Thoracic aorta (tissue), 2 donors: ENCODE measurements at regions not wholly inside any gene's neighbourhood (a gene's known extent, or its start where the extent isn't known, plus 50 kb on each side); places are given as distances from the start of the nearest gene placed in this dataset.
"Not testable (repeated sequence)": the region's sequence is repeated elsewhere in the genome, so short reads cannot be mapped to it uniquely, and the experiment has no call there.

Experiments used
- ATAC-seq: fragments of 150-250 bp; one replicate; pipeline ENCODE4 v1.8.0; 2017; ENCODE audit warnings: low read depth; ENCODE audit not compliant: insufficient number of reproducible peaks, low FRiP score
- DNase-seq: peaks from one replicate; pipeline ENCODE4 v3.0.0-alpha.2; 2020; ENCODE audit warnings: low spot score
- H3K27ac ChIP-seq, 2 donors: fragments of 200-600 bp; sonication (generic); 1 replicate in 1 of 2; 2 replicates in 1 of 2; pipeline ENCODE4 v1.5.1; 2016; ENCODE audit warnings: mild to moderate bottlenecking in 2 of 2, moderate library complexity in 2 of 2
- H3K27me3 ChIP-seq: fragments of 200-600 bp; sonication (generic); replicated peaks from 2 replicates; pipeline ENCODE4 v1.6.0; 2016; ENCODE audit warnings: mild to moderate bottlenecking; ENCODE audit not compliant: insufficient read depth
- H3K36me3 ChIP-seq: fragments of 200-600 bp; sonication (generic); one replicate; pipeline ENCODE4 v1.5.1; 2016
- H3K4me1 ChIP-seq, 2 donors: fragments of 200-600 bp; sonication (generic); 1 replicate in 1 of 2; 2 replicates in 1 of 2; pipeline versions ENCODE4 v1.5.1 to v1.6.0; 2016; ENCODE audit warnings: low read depth in 2 of 2, mild to moderate bottlenecking in 1 of 2; ENCODE audit not compliant: control insufficient read depth in 1 of 2
- H3K4me3 ChIP-seq: fragments of 200-600 bp; sonication (generic); 2 replicates; pipeline ENCODE4 v1.5.1; 2016; ENCODE audit warnings: mild to moderate bottlenecking
- H3K9me3 ChIP-seq: fragments of 200-600 bp; sonication (generic); 2 replicates; pipeline ENCODE4 v1.5.1; 2016
- CTCF ChIP-seq: fragments of 200-600 bp; sonication (generic); IDR thresholded peaks from one replicate; pipeline ENCODE4 v1.5.1; 2019; ENCODE audit warnings: antibody characterized with exemption

DNA sequence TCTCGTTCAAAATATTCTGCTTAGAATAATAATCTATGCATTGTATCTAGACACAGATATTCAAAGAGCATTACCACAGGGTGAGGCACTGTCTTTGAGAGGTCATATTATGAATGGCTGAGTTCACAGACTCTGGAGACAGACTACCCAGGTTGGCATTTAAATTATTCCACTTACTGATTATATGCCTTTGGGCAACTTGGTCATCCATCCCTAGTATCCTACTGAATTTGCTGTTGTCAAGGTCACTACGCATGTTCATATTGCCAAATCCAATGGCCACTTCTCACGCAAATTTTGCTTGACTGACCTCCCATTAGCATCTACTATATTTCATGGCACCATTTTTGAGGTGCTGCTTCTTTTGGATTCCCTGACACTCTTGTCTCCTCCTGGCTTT lies 498.6 kb upstream of the TLE4 start:
- ATAC-seq, result no peak
- Histone ChIP-seq H3K27ac (no peak overlapping the region), H3K4me1 (no peaks in the 10 kb centered on the region), H3K36me3 (no peaks in the 10 kb centered on the region), H3K4me3 (no peak overlapping the region), H3K9me3 (no peaks in the 10 kb centered on the region), H3K27me3 (no peaks in the 10 kb centered on the region)
- TF ChIP-seq CTCF, result no peak
- no peak for DNase-seq

- ATAC-seq, result no peak
- Histone ChIP-seq H3K27me3 (no peaks in the 10 kb centered on the region), H3K4me1 (no peaks in the 10 kb centered on the region), H3K36me3 (no peaks in the 10 kb centered on the region), H3K27ac (no peak overlapping the region), H3K9me3 (no peaks in the 10 kb centered on the region), H3K4me3 (no peak overlapping the region)
- TF ChIP-seq CTCF, result no peak
- no peak for DNase-seq
Observed at GRCh38 chr9:79080536-79080935, 491.2 kb upstream of the TLE4 start.

- DNase-seq (no peak), ATAC-seq (no peak)
- no peak overlapping the region for H3K27ac ChIP-seq
- no peak for TF ChIP-seq CTCF
- no peak overlapping the region for H3K4me3 ChIP-seq
- no peaks in the 10 kb centered on the region for H3K27me3 ChIP-seq
- no peaks in the 10 kb centered on the region for H3K36me3 ChIP-seq
- H3K4me1 ChIP-seq, result no peaks in the 10 kb centered on the region
- no peaks in the 10 kb centered on the region for H3K9me3 ChIP-seq
Observed at GRCh38 chr9:79083621-79084020, 488.1 kb upstream of the TLE4 start.

GRCh38 chr9:79087133-79087532 lies 484.6 kb upstream of the TLE4 start:
- H3K4me1 ChIP-seq, result no peaks in the 10 kb centered on the region
- no peak overlapping the region for H3K27ac ChIP-seq
- no peak for TF ChIP-seq CTCF
- H3K4me3 ChIP-seq, result no peak overlapping the region
- H3K27me3 ChIP-seq, result no peaks in the 10 kb centered on the region
- H3K36me3 ChIP-seq, result no peaks in the 10 kb centered on the region
- ATAC-seq, result no peak
- DNase-seq, result no peak
- H3K9me3 ChIP-seq, result no peaks in the 10 kb centered on the region

- Histone ChIP-seq H3K9me3 (no peaks in the 10 kb centered on the region), H3K27me3 (no peaks in the 10 kb centered on the region), H3K36me3 (no peaks in the 10 kb centered on the region), H3K4me3 (no peak overlapping the region), H3K27ac (no peak overlapping the region), H3K4me1 (no peaks in the 10 kb centered on the region)
- DNase-seq (no peak), ATAC-seq (no peak)
- TF ChIP-seq CTCF, result no peak
Observed at GRCh38 chr9:79089054-79089560, 482.7 kb upstream of the TLE4 start.

GRCh38 chr9:79089851-79090250 lies 481.9 kb upstream of the TLE4 start:
- not testable (repeated sequence) for H3K4me1 ChIP-seq, H3K4me3 ChIP-seq, DNase-seq, H3K9me3 ChIP-seq, ATAC-seq, H3K36me3 ChIP-seq, H3K27me3 ChIP-seq, H3K27ac ChIP-seq

DNA sequence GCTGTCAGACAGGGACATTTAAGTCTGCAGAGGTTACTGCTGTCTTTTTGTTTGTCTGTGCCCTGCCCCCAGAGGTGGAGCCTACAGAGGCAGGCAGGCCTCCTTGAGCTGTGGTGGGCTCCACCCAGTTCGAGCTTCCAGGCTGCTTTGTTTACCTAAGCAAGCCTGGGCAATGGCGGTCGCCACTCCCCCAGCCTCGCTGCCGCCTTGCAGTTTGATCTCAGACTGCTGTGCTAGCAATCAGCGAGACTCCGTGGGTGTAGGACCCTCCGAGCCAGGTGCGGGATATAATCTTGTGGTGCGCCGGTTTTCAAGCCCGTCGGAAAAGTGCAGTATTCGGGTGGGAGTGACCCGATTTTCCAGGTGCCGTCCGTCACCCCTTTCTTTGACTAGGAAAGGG lies 468.5 kb upstream of the TLE4 start:
- H3K36me3 ChIP-seq, ATAC-seq, H3K27ac ChIP-seq, H3K27me3 ChIP-seq, H3K4me3 ChIP-seq, H3K4me1 ChIP-seq, H3K9me3 ChIP-seq, DNase-seq: not testable (repeated sequence)
